ENCODE measurements at regions not wholly inside any gene's neighbourhood (a gene's known extent, or its start where the extent isn't known, plus 50 kb on each side); places are given as distances from the start of the nearest gene placed in this dataset.

GRCh38 chr1:103170609-103171008, 62.3 kb upstream of the COL11A1 start:
- TF ChIP-seq ZFX (IDR thresholded peaks at IDR 0.05) (no peak), CTCF (conservative IDR thresholded peaks at IDR 0.05) (no peak)

GRCh38 chr1:103162360-103162759, 54.0 kb upstream of the COL11A1 start:
- TF ChIP-seq ZFX (IDR thresholded peaks at IDR 0.05) = no peak
- no peak for TF ChIP-seq CTCF (conservative IDR thresholded peaks at IDR 0.05)
- no peak overlapping the region for H3K27ac ChIP-seq

More at GRCh38 chr1:103170609-103171008, 62.3 kb upstream of the COL11A1 start:
- no peak overlapping the region for H3K27ac ChIP-seq

- no peak overlapping the region for H3K27ac ChIP-seq
- TF ChIP-seq ZFX (IDR thresholded peaks at IDR 0.05) = no peak
- no peak for TF ChIP-seq CTCF (conservative IDR thresholded peaks at IDR 0.05)
These were observed 52.0 kb upstream of the COL11A1 start for GRCh38 chr1:103160281-103160680.

Measured in C4-2B (cell line).